Type B pancreatic cell (in vitro differentiated cells): ENCODE measurements at regions not wholly inside any gene's neighbourhood (a gene's known extent, or its start where the extent isn't known, plus 50 kb on each side); places are given as distances from the start of the nearest gene placed in this dataset.

Experiments used
- DNase-seq: peaks from one replicate; pipeline ENCODE4 v3.0.0; 2021; ENCODE audit warnings: mixed read lengths; ENCODE audit not compliant: unreplicated experiment; ENCODE audit errors: extremely low spot score
- H3K27ac Mint-ChIP-seq: 2 replicates; pipeline ENCODE4 v1.8.0; 2021; ENCODE audit warnings: mild to moderate bottlenecking, mixed read lengths
- H3K27me3 Mint-ChIP-seq: 2 replicates; pipeline ENCODE4 v1.8.0; 2021; ENCODE audit warnings: mixed read lengths
- H3K36me3 Mint-ChIP-seq: 2 replicates; pipeline ENCODE4 v1.8.0; 2021; ENCODE audit warnings: mixed read lengths
- H3K4me1 Mint-ChIP-seq: one replicate; pipeline ENCODE4 v1.8.0; 2021; ENCODE audit warnings: mixed read lengths; ENCODE audit not compliant: unreplicated experiment
- H3K4me3 Mint-ChIP-seq: 2 replicates; pipeline ENCODE4 v1.8.0; 2021; ENCODE audit warnings: mild to moderate bottlenecking, mixed read lengths
- H3K9me3 Mint-ChIP-seq: 2 replicates; pipeline ENCODE4 v1.8.0; 2021; ENCODE audit warnings: mixed read lengths
- CTCF ChIP-seq: fragments of 200-600 bp; sonication (generic); conservative IDR thresholded peaks from 2 replicates; pipeline ENCODE4 v1.5.0; 2021; ENCODE audit warnings: antibody characterized with exemption, mild to moderate bottlenecking

GRCh38 chr15:35928847-35929246 lies 382.9 kb upstream of the DPH6 start:
- Mint-ChIP-seq H3K36me3 (no peaks in the 10 kb centered on the region), H3K27ac (no peak overlapping the region), H3K4me3 (no peak overlapping the region), H3K27me3 (no peaks in the 10 kb centered on the region), H3K4me1 (peaks cover 5% of the 10 kb centered on the region), H3K9me3 (peaks cover 4% of the 10 kb centered on the region)
- no peak for DNase-seq
- no peak for TF ChIP-seq CTCF

DNA sequence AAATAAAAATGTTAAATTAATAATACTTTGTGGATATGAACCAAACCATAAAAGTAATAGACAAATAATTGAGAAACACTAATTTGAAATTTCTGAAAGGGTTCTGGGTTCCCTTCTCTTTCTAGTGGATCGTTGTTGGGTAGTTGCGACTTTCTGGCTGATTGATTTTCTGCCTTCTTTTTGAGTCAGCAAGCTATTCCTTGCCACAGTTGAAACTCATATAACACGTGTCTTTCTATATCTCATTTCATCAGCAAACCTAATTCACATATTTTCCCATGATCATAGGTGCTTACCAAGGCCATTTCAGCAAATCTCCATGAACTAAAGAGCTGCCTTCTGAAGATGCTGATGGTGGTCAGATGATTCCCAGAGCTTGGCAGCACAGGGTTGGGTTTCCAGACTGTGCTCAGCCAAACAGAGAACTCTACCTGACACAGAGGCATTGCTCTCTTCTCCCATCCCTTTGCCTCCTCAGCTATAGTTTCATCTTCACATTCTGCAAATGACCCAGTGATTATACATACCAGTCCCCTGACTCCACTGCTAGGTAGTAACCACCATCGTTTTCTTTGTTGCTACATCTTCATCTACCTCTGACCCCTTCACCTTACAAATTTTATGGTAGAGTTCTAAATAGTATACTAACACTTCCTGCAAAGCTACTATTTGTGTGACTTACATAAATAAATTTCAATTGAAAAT lies 383.9 kb upstream of the DPH6 start:
- DNase-seq: no peak
- Mint-ChIP-seq H3K36me3 (no peaks in the 10 kb centered on the region), H3K4me1 (peaks cover 5% of the 10 kb centered on the region), H3K4me3 (no peak overlapping the region), H3K9me3 (peaks cover 4% of the 10 kb centered on the region), H3K27me3 (no peaks in the 10 kb centered on the region), H3K27ac (no peak overlapping the region)
- TF ChIP-seq CTCF: no peak

DNA sequence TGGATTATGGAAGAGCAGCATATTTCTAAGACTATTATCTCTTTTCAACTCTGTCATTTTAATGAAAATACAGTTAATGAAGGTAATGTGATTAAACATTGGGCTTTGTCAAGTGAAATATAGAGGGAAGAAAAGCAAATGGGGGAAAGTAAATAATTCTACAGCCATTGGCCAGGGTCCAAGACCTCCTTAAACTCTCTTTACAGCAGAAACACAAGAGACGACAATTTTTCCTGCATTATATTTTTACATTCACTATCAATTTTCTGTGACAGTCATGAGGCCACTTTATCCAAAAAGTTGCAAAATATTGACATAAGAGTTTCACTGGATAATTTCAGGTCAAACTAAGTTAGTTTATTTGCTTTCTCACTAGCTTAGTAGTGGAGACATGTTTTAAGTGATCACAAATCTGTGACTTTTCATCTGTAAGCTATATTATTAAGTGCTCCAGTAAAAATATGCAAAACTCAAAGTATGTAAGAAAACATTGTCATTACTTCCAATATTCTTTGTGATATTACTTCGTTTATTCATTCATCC lies 385.9 kb upstream of the DPH6 start:
- H3K27ac Mint-ChIP-seq: no peak overlapping the region
- H3K27me3 Mint-ChIP-seq: no peaks in the 10 kb centered on the region
- no peak for DNase-seq
- H3K9me3 Mint-ChIP-seq: no peaks in the 10 kb centered on the region
- no peak for TF ChIP-seq CTCF
- peaks cover 5% of the 10 kb centered on the region for H3K4me1 Mint-ChIP-seq
- no peak overlapping the region for H3K4me3 Mint-ChIP-seq
- H3K36me3 Mint-ChIP-seq: no peaks in the 10 kb centered on the region

DNA sequence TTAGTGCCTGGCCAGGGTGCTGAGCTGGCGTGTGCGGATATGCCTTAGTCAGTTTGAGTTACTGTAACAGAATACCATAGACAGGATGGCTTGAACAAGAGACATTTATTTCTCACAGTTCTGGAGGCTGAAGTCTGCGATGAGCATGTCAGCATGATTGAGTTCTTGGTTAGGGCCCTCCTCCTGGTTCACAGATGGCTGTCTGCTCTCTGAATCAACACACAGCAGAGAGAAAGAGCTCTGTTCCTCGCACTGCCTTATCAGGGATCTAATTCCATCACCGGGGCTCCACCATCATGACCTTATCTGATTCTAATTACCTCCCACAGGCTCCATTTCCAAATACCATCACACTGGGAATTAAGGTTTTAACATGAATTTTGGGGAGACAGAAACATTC lies 386.6 kb upstream of the DPH6 start:
- DNase-seq: no peak
- no peaks in the 10 kb centered on the region for H3K9me3 Mint-ChIP-seq

GRCh38 chr15:35933531-35933930 lies 387.6 kb upstream of the DPH6 start:
- H3K27me3 Mint-ChIP-seq: no peaks in the 10 kb centered on the region

More for the DNA sequence above, 386.6 kb upstream of the DPH6 start:
- no peaks in the 10 kb centered on the region for H3K36me3 Mint-ChIP-seq
- H3K4me1 Mint-ChIP-seq: peaks cover 5% of the 10 kb centered on the region
- no peaks in the 10 kb centered on the region for H3K27me3 Mint-ChIP-seq
- H3K4me3 Mint-ChIP-seq: no peak overlapping the region
- no peak for TF ChIP-seq CTCF
- no peak overlapping the region for H3K27ac Mint-ChIP-seq

More at GRCh38 chr15:35933531-35933930, 387.6 kb upstream of the DPH6 start:
- no peak overlapping the region for H3K27ac Mint-ChIP-seq
- TF ChIP-seq CTCF: no peak
- no peak for DNase-seq
- H3K36me3 Mint-ChIP-seq: no peaks in the 10 kb centered on the region
- H3K4me3 Mint-ChIP-seq: no peak overlapping the region
- no peaks in the 10 kb centered on the region for H3K9me3 Mint-ChIP-seq
- peaks cover 5% of the 10 kb centered on the region for H3K4me1 Mint-ChIP-seq
